ENCODE measurements at regions not wholly inside any gene's neighbourhood (a gene's known extent, or its start where the extent isn't known, plus 50 kb on each side); places are given as distances from the start of the nearest gene placed in this dataset.

GRCh38 chr9:110115341-110115820, 92.6 kb downstream of the C9orf152 start:
- Histone ChIP-seq H3K4me1 (ENCODE audit: control insufficient read depth in 2 of 3, insufficient read depth in 2 of 3, low read depth in 1 of 3, low read length in 3 of 3) (peaks cover 0 to 10% (median 2%) of the 10 kb centered on the region in 3 donors), H3K4me3 (ENCODE audit: low read length in 3 of 3) (no peak overlapping the region), H3K27me3 (ENCODE audit: control insufficient read depth, insufficient read depth, low read length) (no peaks in the 10 kb centered on the region), H3K36me3 (ENCODE audit: control insufficient read depth in 2 of 3, insufficient read depth in 3 of 3, low read length in 3 of 3) (no peaks in the 10 kb centered on the region), H3K27ac (ENCODE audit: low read depth in 2 of 2, low read length in 2 of 2) (peak overlapping the region in 1 of 2 donors; percentile 71), H3K9me3 (ENCODE audit: control insufficient read depth in 2 of 3, insufficient read depth in 1 of 3, low read length in 3 of 3) (no peaks in the 10 kb centered on the region), H3K9ac (ENCODE audit: low read length in 3 of 3) (no peak overlapping the region)
- TF ChIP-seq CTCF (IDR thresholded peaks at IDR 0.05; ENCODE audit: borderline replicate concordance, extremely low read depth, insufficient read depth), result no peak
- DNase-seq (peak in 1 of 5 donors; percentile 77), FAIRE-seq (no peak)
- intact Hi-C loops (cut with DNase I), result no loop called here

GRCh38 chr9:110115826-110116542, 92.0 kb downstream of the C9orf152 start:
- Histone ChIP-seq H3K36me3 (ENCODE audit: control insufficient read depth in 2 of 3, insufficient read depth in 3 of 3, low read length in 3 of 3) (no peaks in the 10 kb centered on the region), H3K9me3 (ENCODE audit: control insufficient read depth in 2 of 3, insufficient read depth in 1 of 3, low read length in 3 of 3) (no peaks in the 10 kb centered on the region), H3K4me1 (ENCODE audit: control insufficient read depth in 2 of 3, insufficient read depth in 2 of 3, low read depth in 1 of 3, low read length in 3 of 3) (peaks cover 0 to 10% (median 2%) of the 10 kb centered on the region in 3 donors), H3K9ac (ENCODE audit: low read length in 3 of 3) (no peak overlapping the region), H3K27ac (ENCODE audit: low read depth in 2 of 2, low read length in 2 of 2) (peak overlapping the region in 1 of 2 donors; percentile 71), H3K27me3 (ENCODE audit: control insufficient read depth, insufficient read depth, low read length) (no peaks in the 10 kb centered on the region), H3K4me3 (ENCODE audit: low read length in 3 of 3) (no peak overlapping the region)
- DNase-seq, result no peak
- intact Hi-C loops (cut with DNase I), result no loop called here
- no peak for FAIRE-seq
- no peak for TF ChIP-seq CTCF (IDR thresholded peaks at IDR 0.05; ENCODE audit: borderline replicate concordance, extremely low read depth, insufficient read depth)

DNA sequence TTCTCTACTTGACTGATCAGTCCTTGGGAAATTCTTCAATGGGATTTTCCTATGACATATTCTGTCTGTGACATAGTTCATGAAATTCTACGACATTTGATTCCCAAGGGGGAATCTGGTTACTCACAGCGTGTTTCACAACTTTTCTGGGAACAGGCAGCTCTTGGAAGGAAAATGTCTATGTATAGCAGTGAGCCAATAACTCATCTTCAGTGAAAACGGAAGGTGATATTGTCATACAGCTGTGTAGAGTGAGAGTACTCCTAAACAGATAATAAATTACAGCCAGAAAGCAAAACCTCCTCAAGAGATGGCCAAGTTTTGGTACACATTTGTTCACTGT, 91.4 kb downstream of the C9orf152 start:
- FAIRE-seq, result no peak
- DNase-seq, result peak in 1 of 5 donors; percentile 72

More for the DNA sequence above, 91.4 kb downstream of the C9orf152 start:
- intact Hi-C loops (cut with DNase I), result no loop called here
- no peaks in the 10 kb centered on the region for H3K9me3 ChIP-seq (ENCODE audit: control insufficient read depth in 2 of 3, insufficient read depth in 1 of 3, low read length in 3 of 3)
- TF ChIP-seq CTCF (IDR thresholded peaks at IDR 0.05; ENCODE audit: borderline replicate concordance, extremely low read depth, insufficient read depth), result no peak
- H3K4me1 ChIP-seq (ENCODE audit: control insufficient read depth in 2 of 3, insufficient read depth in 2 of 3, low read depth in 1 of 3, low read length in 3 of 3), result peaks cover 0 to 12% (median 2%) of the 10 kb centered on the region in 3 donors
- H3K4me3 ChIP-seq (ENCODE audit: low read length in 3 of 3), result no peak overlapping the region
- H3K9ac ChIP-seq (ENCODE audit: low read length in 3 of 3), result no peak overlapping the region
- H3K27ac ChIP-seq (ENCODE audit: low read depth in 2 of 2, low read length in 2 of 2), result peak overlapping the region in 1 of 2 donors; percentile 71
- H3K27me3 ChIP-seq (ENCODE audit: control insufficient read depth, insufficient read depth, low read length), result no peaks in the 10 kb centered on the region
- H3K36me3 ChIP-seq (ENCODE audit: control insufficient read depth in 2 of 3, insufficient read depth in 3 of 3, low read length in 3 of 3), result no peaks in the 10 kb centered on the region

Data from kidney (tissue), 13 donors.